ENCODE measurements at regions not wholly inside any gene's neighbourhood (a gene's known extent, or its start where the extent isn't known, plus 50 kb on each side); places are given as distances from the start of the nearest gene placed in this dataset.

DNA sequence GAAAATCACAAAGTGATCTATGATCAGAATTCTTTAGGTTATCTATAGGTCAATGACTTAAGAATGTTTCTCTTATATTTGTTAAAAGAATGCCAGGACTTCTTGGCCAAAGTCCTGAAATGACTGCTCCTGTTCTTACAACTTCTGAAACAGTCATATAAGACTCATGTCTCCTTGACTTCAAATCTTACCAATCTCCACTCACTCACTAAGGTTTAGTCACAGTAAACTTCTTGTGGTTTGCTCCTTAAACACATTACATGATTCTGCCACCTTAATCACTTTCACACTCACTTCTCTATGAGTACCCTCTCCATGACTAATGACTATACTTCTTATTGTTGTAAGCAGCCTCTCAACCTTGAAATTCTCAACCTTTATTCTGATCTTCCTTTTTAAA lies 648.7 kb upstream of the CCDC179 start:
- Histone ChIP-seq H3K27me3 (no peaks in the 10 kb centered on the region), H3K4me3 (no peak overlapping the region), H3K36me3 (no peaks in the 10 kb centered on the region), H3K4me1 (no peaks in the 10 kb centered on the region), H3K9me3 (no peaks in the 10 kb centered on the region), H3K27ac (no peak overlapping the region)
- ATAC-seq (no peak), DNase-seq (no peak)
- TF ChIP-seq, protein P1, sequence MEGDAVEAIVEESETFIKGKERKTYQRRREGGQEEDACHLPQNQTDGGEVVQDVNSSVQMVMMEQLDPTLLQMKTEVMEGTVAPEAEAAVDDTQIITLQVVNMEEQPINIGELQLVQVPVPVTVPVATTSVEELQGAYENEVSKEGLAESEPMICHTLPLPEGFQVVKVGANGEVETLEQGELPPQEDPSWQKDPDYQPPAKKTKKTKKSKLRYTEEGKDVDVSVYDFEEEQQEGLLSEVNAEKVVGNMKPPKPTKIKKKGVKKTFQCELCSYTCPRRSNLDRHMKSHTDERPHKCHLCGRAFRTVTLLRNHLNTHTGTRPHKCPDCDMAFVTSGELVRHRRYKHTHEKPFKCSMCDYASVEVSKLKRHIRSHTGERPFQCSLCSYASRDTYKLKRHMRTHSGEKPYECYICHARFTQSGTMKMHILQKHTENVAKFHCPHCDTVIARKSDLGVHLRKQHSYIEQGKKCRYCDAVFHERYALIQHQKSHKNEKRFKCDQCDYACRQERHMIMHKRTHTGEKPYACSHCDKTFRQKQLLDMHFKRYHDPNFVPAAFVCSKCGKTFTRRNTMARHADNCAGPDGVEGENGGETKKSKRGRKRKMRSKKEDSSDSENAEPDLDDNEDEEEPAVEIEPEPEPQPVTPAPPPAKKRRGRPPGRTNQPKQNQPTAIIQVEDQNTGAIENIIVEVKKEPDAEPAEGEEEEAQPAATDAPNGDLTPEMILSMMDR (IDR thresholded peaks at IDR 0.05): no peak
- no peak for TF ChIP-seq POLR2A (IDR thresholded peaks at IDR 0.05)
- intact Hi-C loops (cut with DNase I): no loop called here

DNA sequence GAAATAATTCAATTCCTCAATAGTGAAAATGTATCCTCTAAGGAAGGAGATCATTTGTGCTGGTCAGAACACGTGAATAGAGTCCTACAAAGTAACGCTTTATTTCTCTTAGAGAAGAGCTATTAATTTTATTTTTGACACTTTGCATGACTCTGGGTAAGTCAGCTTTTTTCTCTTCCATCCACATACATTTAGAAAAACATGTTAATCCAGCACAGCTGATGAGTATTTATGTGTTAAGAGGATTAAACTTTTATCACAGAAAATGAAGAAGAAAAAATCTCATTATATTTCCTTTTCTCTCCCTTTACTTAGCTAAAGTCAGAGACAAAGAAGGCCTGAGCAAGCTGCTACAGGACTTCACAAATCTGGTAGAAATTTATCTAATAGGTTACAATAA lies 649.5 kb upstream of the CCDC179 start:
- Histone ChIP-seq H3K27me3 (no peaks in the 10 kb centered on the region), H3K4me3 (no peak overlapping the region), H3K27ac (no peak overlapping the region), H3K9me3 (no peaks in the 10 kb centered on the region), H3K36me3 (no peaks in the 10 kb centered on the region), H3K4me1 (no peaks in the 10 kb centered on the region)
- intact Hi-C loops (cut with DNase I): no loop called here
- DNase-seq (no peak), ATAC-seq (no peak)
- TF ChIP-seq POLR2A (IDR thresholded peaks at IDR 0.05): no peak
- TF ChIP-seq, protein P1 (IDR thresholded peaks at IDR 0.05): no peak
- 47% methylated on average over 2 of the region's 2 CpGs for WGBS (ENCODE audit: insufficient coverage, low coverage, low lambda C conversion rate, missing lambda C conversion rate)

GRCh38 chr11:23519194-23519593 lies 658.9 kb upstream of the CCDC179 start:
- H3K4me3 ChIP-seq: no peak overlapping the region
- H3K9me3 ChIP-seq: no peaks in the 10 kb centered on the region
- no peaks in the 10 kb centered on the region for H3K4me1 ChIP-seq
- intact Hi-C loops (cut with DNase I): no loop called here
- DNase-seq (no peak), ATAC-seq (no peak)
- no peak overlapping the region for H3K27ac ChIP-seq
- no peaks in the 10 kb centered on the region for H3K36me3 ChIP-seq
- TF ChIP-seq POLR2A (IDR thresholded peaks at IDR 0.05): no peak
- TF ChIP-seq, protein P1 (IDR thresholded peaks at IDR 0.05): no peak
- WGBS (ENCODE audit: insufficient coverage, low coverage, low lambda C conversion rate, missing lambda C conversion rate): 33% methylated on average over 1 of the region's 2 CpGs
- H3K27me3 ChIP-seq: no peaks in the 10 kb centered on the region

- 91% methylated on average over 2 of the region's 11 CpGs for WGBS (ENCODE audit: insufficient coverage, low coverage, low lambda C conversion rate, missing lambda C conversion rate)
- intact Hi-C loops (cut with DNase I): no loop called here
- no peaks in the 10 kb centered on the region for H3K4me1 ChIP-seq
- H3K9me3 ChIP-seq: no peaks in the 10 kb centered on the region
- no peak for ATAC-seq
- H3K4me3 ChIP-seq: no peak overlapping the region
- H3K27ac ChIP-seq: no peak overlapping the region
- H3K27me3 ChIP-seq: no peaks in the 10 kb centered on the region
- TF ChIP-seq POLR2A (IDR thresholded peaks at IDR 0.05): no peak
- TF ChIP-seq, protein P1 (IDR thresholded peaks at IDR 0.05): no peak
- no peaks in the 10 kb centered on the region for H3K36me3 ChIP-seq
- no peak for DNase-seq
Measured at GRCh38 chr11:23520226-23520960, 660.1 kb upstream of the CCDC179 start.

- 65% methylated on average over 4 of the region's 4 CpGs for WGBS (ENCODE audit: insufficient coverage, low coverage, low lambda C conversion rate, missing lambda C conversion rate)
- Histone ChIP-seq H3K36me3 (no peaks in the 10 kb centered on the region), H3K4me3 (no peak overlapping the region), H3K9me3 (no peaks in the 10 kb centered on the region), H3K27ac (no peak overlapping the region), H3K4me1 (no peaks in the 10 kb centered on the region), H3K27me3 (no peaks in the 10 kb centered on the region)
- intact Hi-C loops (cut with DNase I): no loop called here
- ATAC-seq (no peak), DNase-seq (no peak)
- TF ChIP-seq, protein P1 (IDR thresholded peaks at IDR 0.05): no peak
- no peak for TF ChIP-seq POLR2A (IDR thresholded peaks at IDR 0.05)
Measured at GRCh38 chr11:23536907-23537306, 676.6 kb upstream of the CCDC179 start.
